SK-N-MC (cell line): ENCODE measurements at regions not wholly inside any gene's neighbourhood (a gene's known extent, or its start where the extent isn't known, plus 50 kb on each side); places are given as distances from the start of the nearest gene placed in this dataset.

ENCODE experiments used
- FOXP2 ChIP-seq: optimal IDR thresholded peaks from 2 replicates; pipeline ENCODE3; 2011; ENCODE audit warnings: mild to moderate bottlenecking, moderate library complexity; ENCODE audit not compliant: insufficient read depth; ENCODE audit errors: extremely low read length, control extremely low read depth
- POLR2AphosphoS5 ChIP-seq: IDR thresholded peaks from 2 replicates; pipeline ENCODE4 v1.6.1; 2012; ENCODE audit warnings: mild to moderate bottlenecking, low read depth, low read length, borderline replicate concordance

DNA sequence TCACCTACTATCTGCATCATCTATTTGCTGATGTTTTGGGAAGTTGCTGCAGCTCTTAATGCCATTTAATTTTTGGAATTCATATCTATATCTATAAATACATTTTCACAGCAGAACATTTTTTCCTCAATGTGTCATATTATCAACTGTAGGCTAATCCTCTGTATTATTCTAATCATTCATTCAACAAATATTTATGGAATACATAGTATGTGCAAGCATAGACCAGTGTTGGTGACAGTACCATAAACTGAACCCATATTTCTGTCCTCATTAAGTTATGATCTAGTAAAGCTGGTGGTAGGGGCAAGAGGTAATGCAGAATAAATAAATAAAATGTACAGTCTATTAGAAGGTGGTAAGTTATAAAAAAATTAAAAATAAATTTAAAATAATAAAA is 585.3 kb upstream of the BCHE start:
- TF ChIP-seq FOXP2 = no peak
- no peak for TF ChIP-seq POLR2AphosphoS5
